ENCODE measurements at regions not wholly inside any gene's neighbourhood (a gene's known extent, or its start where the extent isn't known, plus 50 kb on each side); places are given as distances from the start of the nearest gene placed in this dataset.

DNA sequence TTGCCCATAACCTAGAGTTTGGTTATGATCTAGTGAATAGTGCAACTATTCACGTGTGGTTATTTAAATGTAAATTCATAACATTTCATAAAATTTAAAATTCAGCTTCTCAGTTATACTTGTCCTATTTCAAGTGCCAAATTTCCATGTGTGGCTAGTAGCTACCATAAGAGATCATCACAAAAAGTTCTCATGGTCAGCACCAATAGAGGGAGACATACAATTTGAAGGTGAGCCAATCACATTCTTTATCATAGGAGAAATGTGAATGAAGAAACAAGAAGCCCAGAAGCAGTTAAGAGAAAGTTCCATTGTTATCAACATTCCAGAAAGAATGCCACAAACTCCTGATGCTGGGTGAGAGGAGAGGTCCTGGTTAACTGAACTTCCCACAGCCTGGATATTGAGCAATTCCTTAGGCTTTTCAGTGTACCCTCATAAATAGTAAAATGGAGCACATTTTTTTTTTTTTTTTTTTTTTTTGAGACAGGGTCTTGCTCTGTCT lies 892.9 kb upstream of the USP15 start:
- H4K20me1 ChIP-seq (ENCODE audit: insufficient read depth, low read length) = no peaks in the 10 kb centered on the region
- no peak overlapping the region for H3K4me2 ChIP-seq (ENCODE audit: low read length)
- no peaks in the 10 kb centered on the region for H3K9me3 ChIP-seq (ENCODE audit: low read length)
- no peaks in the 10 kb centered on the region for H3K4me1 ChIP-seq (ENCODE audit: insufficient read depth, low read length, poor library complexity, severe bottlenecking)
- H2AFZ ChIP-seq (ENCODE audit: low read length) = no peak overlapping the region
- TF ChIP-seq, protein P1, sequence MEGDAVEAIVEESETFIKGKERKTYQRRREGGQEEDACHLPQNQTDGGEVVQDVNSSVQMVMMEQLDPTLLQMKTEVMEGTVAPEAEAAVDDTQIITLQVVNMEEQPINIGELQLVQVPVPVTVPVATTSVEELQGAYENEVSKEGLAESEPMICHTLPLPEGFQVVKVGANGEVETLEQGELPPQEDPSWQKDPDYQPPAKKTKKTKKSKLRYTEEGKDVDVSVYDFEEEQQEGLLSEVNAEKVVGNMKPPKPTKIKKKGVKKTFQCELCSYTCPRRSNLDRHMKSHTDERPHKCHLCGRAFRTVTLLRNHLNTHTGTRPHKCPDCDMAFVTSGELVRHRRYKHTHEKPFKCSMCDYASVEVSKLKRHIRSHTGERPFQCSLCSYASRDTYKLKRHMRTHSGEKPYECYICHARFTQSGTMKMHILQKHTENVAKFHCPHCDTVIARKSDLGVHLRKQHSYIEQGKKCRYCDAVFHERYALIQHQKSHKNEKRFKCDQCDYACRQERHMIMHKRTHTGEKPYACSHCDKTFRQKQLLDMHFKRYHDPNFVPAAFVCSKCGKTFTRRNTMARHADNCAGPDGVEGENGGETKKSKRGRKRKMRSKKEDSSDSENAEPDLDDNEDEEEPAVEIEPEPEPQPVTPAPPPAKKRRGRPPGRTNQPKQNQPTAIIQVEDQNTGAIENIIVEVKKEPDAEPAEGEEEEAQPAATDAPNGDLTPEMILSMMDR (conservative IDR thresholded peaks at IDR 0.05; ENCODE audit: low read length) = peak; percentile 50
- TF ChIP-seq EZH2phosphoT487 (IDR thresholded peaks at IDR 0.05; ENCODE audit: borderline replicate concordance, low read depth, low read length) = no peak
- intact Hi-C loops (cut with micrococcal nuclease; ENCODE audit: unreplicated experiment) = no loop called here
- no TSS peak for BruUV-seq (replicated peaks)
- no peak overlapping the region for H3K27ac ChIP-seq (ENCODE audit: low read depth, low read length, poor library complexity, severe bottlenecking)
- H3K79me2 ChIP-seq (ENCODE audit: insufficient read depth, low read depth, low read length) = no peaks in the 10 kb centered on the region
- DNase-seq (ENCODE audit: low spot score) = peak; percentile 7
- ChIA-PET CTCF (ENCODE audit: unreplicated experiment) (no interaction called here), POLR2A (interaction anchor here (0.7 to 2.0 kb wide), 4 partner anchors 10 to 950 kb away, joined by 3 to 7 read pairs (median 4); no protein-coding TSS in a partner anchor)
- H3K4me3 ChIP-seq (ENCODE audit: low read depth, low read length, poor library complexity, severe bottlenecking) = no peak overlapping the region
- H3K36me3 ChIP-seq (ENCODE audit: insufficient read depth, low read length) = no peaks in the 10 kb centered on the region
- H3K9me2 ChIP-seq (ENCODE audit: insufficient read depth, low read length) = no peaks in the 10 kb centered on the region

DNA sequence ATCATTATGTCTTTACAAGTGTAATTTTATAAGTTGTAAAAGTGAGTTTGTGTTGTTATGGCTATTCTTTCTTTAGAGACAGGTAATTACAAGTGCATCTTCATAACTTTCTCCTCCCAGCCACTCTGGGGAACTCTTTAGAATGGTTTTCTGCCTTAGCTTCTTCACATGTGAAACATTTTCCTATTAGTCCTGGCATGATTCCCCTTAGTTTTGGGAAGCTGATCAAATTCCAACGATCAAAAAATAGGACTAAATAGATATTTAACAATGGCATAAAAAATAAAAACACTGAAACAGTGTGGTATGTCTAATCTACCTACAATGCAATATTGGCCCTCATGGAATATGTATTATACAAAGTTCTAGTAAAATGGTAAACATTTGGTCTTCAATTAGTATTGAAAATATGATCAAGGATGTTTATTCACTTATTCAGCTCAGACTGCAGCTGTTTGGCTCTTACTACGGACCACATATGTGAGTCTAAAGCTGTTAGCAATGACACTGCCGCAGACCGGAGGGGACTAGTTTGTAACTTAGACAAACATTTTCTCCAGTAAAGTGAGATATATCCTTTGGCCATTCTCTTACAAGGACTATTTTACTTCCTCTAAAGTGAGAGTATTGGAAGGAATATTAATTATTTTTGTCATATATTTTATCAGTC lies 890.8 kb upstream of the USP15 start:
- H4K20me1 ChIP-seq (ENCODE audit: insufficient read depth, low read length) = no peaks in the 10 kb centered on the region
- BruUV-seq (replicated peaks) = no TSS peak
- intact Hi-C loops (cut with micrococcal nuclease; ENCODE audit: unreplicated experiment) = no loop called here
- H3K9me3 ChIP-seq (ENCODE audit: low read length) = no peaks in the 10 kb centered on the region
- ChIA-PET CTCF (ENCODE audit: unreplicated experiment) (no interaction called here), POLR2A (no interaction called here)
- TF ChIP-seq, protein P1 (conservative IDR thresholded peaks at IDR 0.05; ENCODE audit: low read length) = no peak
- TF ChIP-seq EZH2phosphoT487 (IDR thresholded peaks at IDR 0.05; ENCODE audit: borderline replicate concordance, low read depth, low read length) = no peak
- no peak for DNase-seq (ENCODE audit: low spot score)
- H3K27ac ChIP-seq (ENCODE audit: low read depth, low read length, poor library complexity, severe bottlenecking) = no peak overlapping the region
- no peaks in the 10 kb centered on the region for H3K4me1 ChIP-seq (ENCODE audit: insufficient read depth, low read length, poor library complexity, severe bottlenecking)
- no peak overlapping the region for H3K4me3 ChIP-seq (ENCODE audit: low read depth, low read length, poor library complexity, severe bottlenecking)
- H2AFZ ChIP-seq (ENCODE audit: low read length) = no peak overlapping the region
- no peak overlapping the region for H3K4me2 ChIP-seq (ENCODE audit: low read length)
- no peaks in the 10 kb centered on the region for H3K9me2 ChIP-seq (ENCODE audit: insufficient read depth, low read length)
- no peaks in the 10 kb centered on the region for H3K36me3 ChIP-seq (ENCODE audit: insufficient read depth, low read length)
- H3K79me2 ChIP-seq (ENCODE audit: insufficient read depth, low read depth, low read length) = no peaks in the 10 kb centered on the region

DNA sequence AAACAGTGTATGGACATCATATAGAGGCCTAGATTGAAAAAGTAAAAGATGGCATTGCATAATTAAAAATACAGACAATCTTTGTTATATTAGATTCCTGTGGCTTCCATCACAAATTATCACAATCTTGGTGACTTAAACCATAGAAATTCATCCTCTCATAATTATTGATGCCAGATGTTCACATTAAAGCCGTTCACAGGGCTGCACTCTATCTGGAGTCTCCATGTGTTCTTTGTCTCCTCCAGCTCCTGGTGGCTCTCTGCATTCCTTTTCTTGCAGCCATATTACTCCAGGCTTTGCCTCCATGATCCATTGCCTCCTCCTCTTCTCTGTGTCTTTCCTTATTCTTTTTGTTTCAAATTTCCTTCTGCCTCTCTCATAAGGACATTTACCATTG lies 875.7 kb upstream of the USP15 start:
- Histone ChIP-seq H3K36me3 (ENCODE audit: insufficient read depth, low read length) (no peaks in the 10 kb centered on the region), H3K4me3 (ENCODE audit: low read depth, low read length, poor library complexity, severe bottlenecking) (no peak overlapping the region), H3K9me3 (ENCODE audit: low read length) (no peaks in the 10 kb centered on the region), H4K20me1 (ENCODE audit: insufficient read depth, low read length) (no peaks in the 10 kb centered on the region), H3K9me2 (ENCODE audit: insufficient read depth, low read length) (no peaks in the 10 kb centered on the region), H3K79me2 (ENCODE audit: insufficient read depth, low read depth, low read length) (no peaks in the 10 kb centered on the region), H2AFZ (ENCODE audit: low read length) (no peak overlapping the region), H3K4me1 (ENCODE audit: insufficient read depth, low read length, poor library complexity, severe bottlenecking) (no peaks in the 10 kb centered on the region), H3K4me2 (ENCODE audit: low read length) (no peak overlapping the region), H3K27ac (ENCODE audit: low read depth, low read length, poor library complexity, severe bottlenecking) (no peak overlapping the region)
- no peak for DNase-seq (ENCODE audit: low spot score)
- CTCF ChIA-PET (ENCODE audit: unreplicated experiment) = no interaction called here
- BruUV-seq (replicated peaks) = no TSS peak
- TF ChIP-seq, protein P1 (conservative IDR thresholded peaks at IDR 0.05; ENCODE audit: low read length) = no peak
- no peak for TF ChIP-seq EZH2phosphoT487 (IDR thresholded peaks at IDR 0.05; ENCODE audit: borderline replicate concordance, low read depth, low read length)
- intact Hi-C loops (cut with micrococcal nuclease; ENCODE audit: unreplicated experiment) = no loop called here
- POLR2A ChIA-PET = interaction anchor here (1.1 kb wide), 1 partner anchor 10 kb away, joined by 3 read pairs; no protein-coding TSS in a partner anchor

Measured in OCI-LY7 (cell line).